ENCODE measurements at regions not wholly inside any gene's neighbourhood (a gene's known extent, or its start where the extent isn't known, plus 50 kb on each side); places are given as distances from the start of the nearest gene placed in this dataset.
A peak's percentile ranks its signal among the peaks of the same experiment; 100 is the strongest.

DNA sequence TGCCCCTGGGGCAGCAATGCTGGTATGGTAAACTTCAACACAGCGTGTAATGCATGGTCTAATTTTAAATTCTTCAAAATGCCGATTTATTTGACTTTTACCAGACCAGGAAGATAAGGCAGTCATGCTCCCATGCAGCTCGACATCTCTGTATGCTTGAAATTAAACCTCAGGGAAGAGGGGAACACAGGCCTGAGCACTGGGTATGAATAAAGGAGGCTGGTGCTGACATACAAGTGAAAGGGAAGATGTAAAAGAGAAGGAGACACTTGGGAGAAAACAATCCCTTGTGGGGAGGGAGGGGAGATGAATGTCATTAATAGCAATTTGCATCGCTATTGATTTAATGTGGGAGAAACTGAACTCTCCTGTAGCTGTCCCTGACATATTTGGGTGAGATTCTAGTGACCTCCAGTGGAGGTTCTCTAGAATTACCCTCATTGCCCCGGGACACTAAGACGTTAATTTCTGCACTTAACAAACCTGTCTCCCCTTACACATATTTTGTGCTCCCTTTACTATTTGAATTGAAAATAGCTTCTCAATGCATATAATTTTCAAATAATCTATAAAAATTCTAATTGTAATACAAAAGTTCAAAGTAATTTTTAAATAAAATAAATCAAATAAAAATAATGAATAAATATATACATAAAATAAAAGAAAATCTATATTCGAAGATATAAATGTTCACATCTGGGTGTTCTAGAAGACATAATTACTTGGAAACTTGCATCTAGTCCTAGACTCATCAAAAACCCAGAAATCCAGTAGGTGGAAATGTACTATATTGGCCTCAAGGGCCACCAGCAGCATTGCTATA, 283.1 kb downstream of the LMX1A start:
- peaks cover 0 to 6% of the 10 kb centered on the region in 2 experiments for H3K27me3 ChIP-seq (ENCODE audit: control insufficient read depth in 1 of 2, insufficient read depth in 1 of 2, low read length in 2 of 2)
- H3K79me1 ChIP-seq (replicated peaks; ENCODE audit: low read length, poor library complexity, severe bottlenecking): no peaks in the 10 kb centered on the region
- H3K14ac ChIP-seq (ENCODE audit: low read length in 2 of 2): no peak overlapping the region
- H3K18ac ChIP-seq (ENCODE audit: low read depth in 1 of 2, low read length in 2 of 2): no peak overlapping the region
- no peak overlapping the region for H2AFZ ChIP-seq (ENCODE audit: low read depth, low read length)
- H3K23ac ChIP-seq (ENCODE audit: low read length in 2 of 2): no peak overlapping the region
- no peaks in the 10 kb centered on the region for H3K9me3 ChIP-seq (ENCODE audit: control insufficient read depth, low read length)
- no peak overlapping the region for H3K27ac ChIP-seq (ENCODE audit: low read length, poor library complexity, severe bottlenecking)
- H4K8ac ChIP-seq (ENCODE audit: low read length): no peak overlapping the region
- H2BK15ac ChIP-seq (ENCODE audit: low read depth, poor library complexity, severe bottlenecking): no peak overlapping the region
- no peak overlapping the region for H4K91ac ChIP-seq (ENCODE audit: low read length)
- no peak overlapping the region for H3K4me3 ChIP-seq (ENCODE audit: insufficient read depth in 1 of 2, low read depth in 1 of 2, low read length in 2 of 2)
- WGBS: 43% methylated on average over 6 of the region's 7 CpGs
- H2BK120ac ChIP-seq (ENCODE audit: low read depth, low read length): no peak overlapping the region
- no peaks in the 10 kb centered on the region for H3K4me1 ChIP-seq (ENCODE audit: control insufficient read depth, insufficient read depth, low read depth, low read length)
- peak; percentile 60 for DNase-seq
- no peak overlapping the region for H2BK12ac ChIP-seq (ENCODE audit: low read length in 2 of 2)
- no peak overlapping the region for H3K4ac ChIP-seq (ENCODE audit: low read depth in 1 of 2, low read length in 2 of 2)
- H3K9ac ChIP-seq (ENCODE audit: low read length): no peak overlapping the region
- no peaks in the 10 kb centered on the region for H3K36me3 ChIP-seq (ENCODE audit: control insufficient read depth in 1 of 2, insufficient read depth in 2 of 2, low read depth in 1 of 2, low read length in 2 of 2)
- H2AK5ac ChIP-seq (ENCODE audit: low read length, severe bottlenecking): no peak overlapping the region
- no peak overlapping the region for H3K4me2 ChIP-seq (ENCODE audit: low read length, poor library complexity, severe bottlenecking)
- no peak overlapping the region for H2BK5ac ChIP-seq (ENCODE audit: low read depth, low read length, poor library complexity, severe bottlenecking)

DNA sequence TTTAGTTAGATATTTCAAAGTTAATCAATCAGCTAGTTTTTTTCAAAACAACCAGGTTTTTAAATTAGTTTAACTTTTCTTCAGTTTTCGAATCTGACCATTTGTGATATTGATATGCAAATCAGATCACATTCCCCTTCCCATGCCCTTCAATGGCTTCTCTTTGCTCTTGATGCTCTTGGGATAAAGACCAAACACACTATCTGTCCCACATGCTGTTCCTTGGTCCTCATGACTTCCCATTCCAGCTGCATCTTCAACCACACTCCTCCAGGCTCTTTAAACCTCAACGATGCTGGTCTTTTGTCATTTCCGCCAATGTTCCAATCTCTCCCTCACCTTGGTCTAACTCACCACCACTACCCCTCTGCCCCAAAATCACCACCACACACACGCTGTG, 285.8 kb downstream of the LMX1A start:
- Histone ChIP-seq H3K36me3 (ENCODE audit: control insufficient read depth in 1 of 2, insufficient read depth in 2 of 2, low read depth in 1 of 2, low read length in 2 of 2) (no peaks in the 10 kb centered on the region), H3K27me3 (ENCODE audit: control insufficient read depth in 1 of 2, insufficient read depth in 1 of 2, low read length in 2 of 2) (no peaks in the 10 kb centered on the region), H2AK5ac (ENCODE audit: low read length, severe bottlenecking) (no peak overlapping the region), H3K18ac (ENCODE audit: low read depth in 1 of 2, low read length in 2 of 2) (no peak overlapping the region), H2BK5ac (ENCODE audit: low read depth, low read length, poor library complexity, severe bottlenecking) (no peak overlapping the region), H3K4me3 (ENCODE audit: insufficient read depth in 1 of 2, low read depth in 1 of 2, low read length in 2 of 2) (no peak overlapping the region), H3K4me2 (ENCODE audit: low read length, poor library complexity, severe bottlenecking) (no peak overlapping the region), H3K27ac (ENCODE audit: low read length, poor library complexity, severe bottlenecking) (no peak overlapping the region), H3K4ac (ENCODE audit: low read depth in 1 of 2, low read length in 2 of 2) (no peak overlapping the region), H3K4me1 (ENCODE audit: control insufficient read depth, insufficient read depth, low read depth, low read length) (no peaks in the 10 kb centered on the region), H2BK12ac (ENCODE audit: low read length in 2 of 2) (no peak overlapping the region), H3K23ac (ENCODE audit: low read length in 2 of 2) (no peak overlapping the region), H3K9me3 (ENCODE audit: control insufficient read depth, low read length) (no peaks in the 10 kb centered on the region), H3K14ac (ENCODE audit: low read length in 2 of 2) (no peak overlapping the region), H4K91ac (ENCODE audit: low read length) (no peak overlapping the region), H4K8ac (ENCODE audit: low read length) (no peak overlapping the region), H3K79me1 (replicated peaks; ENCODE audit: low read length, poor library complexity, severe bottlenecking) (no peaks in the 10 kb centered on the region), H2BK15ac (ENCODE audit: low read depth, poor library complexity, severe bottlenecking) (no peak overlapping the region), H3K9ac (ENCODE audit: low read length) (no peak overlapping the region), H2AFZ (ENCODE audit: low read depth, low read length) (no peak overlapping the region), H2BK120ac (ENCODE audit: low read depth, low read length) (no peak overlapping the region)
- no peak for DNase-seq
- 89% methylated on average over 4 of the region's 4 CpGs for WGBS

DNA sequence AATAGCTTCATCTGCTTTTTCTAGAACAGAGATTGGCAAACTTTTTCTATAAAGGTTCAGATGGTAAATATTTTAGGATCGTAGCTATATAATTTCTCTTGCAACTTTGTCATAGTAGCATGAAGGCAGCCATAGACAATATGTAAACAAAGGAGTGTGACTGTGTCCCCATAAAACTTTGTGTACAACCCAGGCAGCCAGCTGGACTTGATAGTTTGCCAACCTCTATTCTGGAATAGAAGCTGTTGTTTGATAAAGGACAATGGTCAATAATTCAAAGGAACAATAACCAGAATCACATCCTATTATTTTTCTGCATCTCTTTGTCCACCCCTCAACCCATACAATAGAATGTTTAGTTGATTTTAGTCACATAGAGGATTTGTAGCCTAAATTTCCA, 286.7 kb downstream of the LMX1A start:
- no peak overlapping the region for H2BK12ac ChIP-seq (ENCODE audit: low read length in 2 of 2)
- WGBS: 78% methylated on average over 1 of the region's 1 CpG

DNA sequence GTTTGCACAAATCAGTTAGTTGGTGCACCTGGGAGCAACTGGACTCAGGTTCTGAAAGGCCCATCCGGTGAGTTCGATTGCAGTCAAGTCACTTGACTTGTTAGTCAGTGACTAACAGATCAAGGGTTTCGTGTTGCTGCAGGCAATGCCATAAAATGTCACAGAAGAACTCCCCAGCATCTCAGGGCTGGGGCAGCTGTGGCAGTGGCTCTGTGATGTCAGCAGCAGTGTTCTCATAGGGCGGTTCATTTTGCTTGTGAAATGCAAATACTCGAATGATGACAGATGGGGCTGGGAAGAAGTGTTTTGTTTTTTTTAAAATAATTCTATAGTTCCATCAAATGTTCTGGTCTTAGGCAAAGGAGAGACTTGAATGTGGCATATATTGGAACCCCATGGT, 287.8 kb downstream of the LMX1A start:
- no peak overlapping the region for H2AFZ ChIP-seq (ENCODE audit: low read depth, low read length)
- no peak overlapping the region for H2AK5ac ChIP-seq (ENCODE audit: low read length, severe bottlenecking)
- H3K14ac ChIP-seq (ENCODE audit: low read length in 2 of 2): no peak overlapping the region
- H3K9ac ChIP-seq (ENCODE audit: low read length): no peak overlapping the region
- H4K8ac ChIP-seq (ENCODE audit: low read length): no peak overlapping the region
- H3K27me3 ChIP-seq (ENCODE audit: control insufficient read depth in 1 of 2, insufficient read depth in 1 of 2, low read length in 2 of 2): no peaks in the 10 kb centered on the region
- H4K91ac ChIP-seq (ENCODE audit: low read length): no peak overlapping the region
- 68% methylated on average over 4 of the region's 5 CpGs for WGBS
- no peak overlapping the region for H3K27ac ChIP-seq (ENCODE audit: low read length, poor library complexity, severe bottlenecking)
- no peak overlapping the region for H2BK5ac ChIP-seq (ENCODE audit: low read depth, low read length, poor library complexity, severe bottlenecking)
- no peak overlapping the region for H3K23ac ChIP-seq (ENCODE audit: low read length in 2 of 2)
- no peak overlapping the region for H3K4me3 ChIP-seq (ENCODE audit: insufficient read depth in 1 of 2, low read depth in 1 of 2, low read length in 2 of 2)
- no peaks in the 10 kb centered on the region for H3K36me3 ChIP-seq (ENCODE audit: control insufficient read depth in 1 of 2, insufficient read depth in 2 of 2, low read depth in 1 of 2, low read length in 2 of 2)
- H2BK12ac ChIP-seq (ENCODE audit: low read length in 2 of 2): no peak overlapping the region
- no peak for DNase-seq
- H3K9me3 ChIP-seq (ENCODE audit: control insufficient read depth, low read length): no peaks in the 10 kb centered on the region
- no peak overlapping the region for H3K18ac ChIP-seq (ENCODE audit: low read depth in 1 of 2, low read length in 2 of 2)
- H3K4me1 ChIP-seq (ENCODE audit: control insufficient read depth, insufficient read depth, low read depth, low read length): no peaks in the 10 kb centered on the region
- no peaks in the 10 kb centered on the region for H3K79me1 ChIP-seq (replicated peaks; ENCODE audit: low read length, poor library complexity, severe bottlenecking)
- H2BK15ac ChIP-seq (ENCODE audit: low read depth, poor library complexity, severe bottlenecking): no peak overlapping the region
- H3K4me2 ChIP-seq (ENCODE audit: low read length, poor library complexity, severe bottlenecking): no peak overlapping the region
- no peak overlapping the region for H3K4ac ChIP-seq (ENCODE audit: low read depth in 1 of 2, low read length in 2 of 2)
- no peak overlapping the region for H2BK120ac ChIP-seq (ENCODE audit: low read depth, low read length)

More for the DNA sequence above, 286.7 kb downstream of the LMX1A start:
- H3K4me3 ChIP-seq (ENCODE audit: insufficient read depth in 1 of 2, low read depth in 1 of 2, low read length in 2 of 2): no peak overlapping the region
- H3K79me1 ChIP-seq (replicated peaks; ENCODE audit: low read length, poor library complexity, severe bottlenecking): no peaks in the 10 kb centered on the region
- DNase-seq: no peak
- H3K9ac ChIP-seq (ENCODE audit: low read length): no peak overlapping the region
- no peaks in the 10 kb centered on the region for H3K36me3 ChIP-seq (ENCODE audit: control insufficient read depth in 1 of 2, insufficient read depth in 2 of 2, low read depth in 1 of 2, low read length in 2 of 2)
- no peak overlapping the region for H3K23ac ChIP-seq (ENCODE audit: low read length in 2 of 2)
- H3K4me2 ChIP-seq (ENCODE audit: low read length, poor library complexity, severe bottlenecking): no peak overlapping the region
- no peak overlapping the region for H3K27ac ChIP-seq (ENCODE audit: low read length, poor library complexity, severe bottlenecking)
- no peaks in the 10 kb centered on the region for H3K4me1 ChIP-seq (ENCODE audit: control insufficient read depth, insufficient read depth, low read depth, low read length)
- no peak overlapping the region for H2AK5ac ChIP-seq (ENCODE audit: low read length, severe bottlenecking)
- no peak overlapping the region for H2AFZ ChIP-seq (ENCODE audit: low read depth, low read length)
- H2BK5ac ChIP-seq (ENCODE audit: low read depth, low read length, poor library complexity, severe bottlenecking): no peak overlapping the region
- no peak overlapping the region for H2BK15ac ChIP-seq (ENCODE audit: low read depth, poor library complexity, severe bottlenecking)
- H3K9me3 ChIP-seq (ENCODE audit: control insufficient read depth, low read length): no peaks in the 10 kb centered on the region
- no peak overlapping the region for H2BK120ac ChIP-seq (ENCODE audit: low read depth, low read length)
- no peak overlapping the region for H4K8ac ChIP-seq (ENCODE audit: low read length)
- no peak overlapping the region for H3K18ac ChIP-seq (ENCODE audit: low read depth in 1 of 2, low read length in 2 of 2)
- no peak overlapping the region for H4K91ac ChIP-seq (ENCODE audit: low read length)
- H3K27me3 ChIP-seq (ENCODE audit: control insufficient read depth in 1 of 2, insufficient read depth in 1 of 2, low read length in 2 of 2): no peaks in the 10 kb centered on the region
- no peak overlapping the region for H3K14ac ChIP-seq (ENCODE audit: low read length in 2 of 2)
- H3K4ac ChIP-seq (ENCODE audit: low read depth in 1 of 2, low read length in 2 of 2): no peak overlapping the region
